SK-N-SH treated with all-trans-retinoic acid at 6 μM for 48 hours (cell line): ENCODE measurements at regions not wholly inside any gene's neighbourhood (a gene's known extent, or its start where the extent isn't known, plus 50 kb on each side); places are given as distances from the start of the nearest gene placed in this dataset.
A peak's percentile ranks its signal among the peaks of the same experiment; 100 is the strongest.

ENCODE experiments used
- ATAC-seq: fragments of 200-7000 bp; cut with Tn5 transposase; 3 replicates; pipeline ENCODE4 v1.9.1; 2020; ENCODE audit warnings: mild to moderate bottlenecking, moderate library complexity
- ARNTL ChIP-seq: fragments of 450-650 bp; formaldehyde crosslinking; IDR thresholded peaks from 2 replicates; pipeline ENCODE4 v1.5.0; 2020; ENCODE audit warnings: low read depth, mild to moderate bottlenecking, moderate library complexity, borderline replicate concordance
- CSDC2 ChIP-seq: fragments of 250-450 bp; sonication (Bioruptor Pico); IDR thresholded peaks from 2 replicates; pipeline ENCODE4 v1.5.0; 2020; ENCODE audit warnings: mild to moderate bottlenecking, moderate library complexity
- ESRRG ChIP-seq: fragments of 250-450 bp; sonication (Bioruptor Pico); IDR thresholded peaks from 2 replicates; pipeline ENCODE4 v1.6.1; 2021; ENCODE audit warnings: mild to moderate bottlenecking
- GLIS3 ChIP-seq: fragments of 250-450 bp; sonication (Bioruptor Pico); IDR thresholded peaks from 2 replicates; pipeline ENCODE4 v1.5.0; 2020; ENCODE audit warnings: mild to moderate bottlenecking, moderate library complexity
- OSR1 ChIP-seq: fragments of 250-450 bp; sonication (Bioruptor Pico); IDR thresholded peaks from 2 replicates; pipeline ENCODE4 v1.8.0; 2022; ENCODE audit warnings: moderate library complexity, mild to moderate bottlenecking, inconsistent platforms
- PPARA ChIP-seq: fragments of 250-450 bp; sonication (Bioruptor Pico); IDR thresholded peaks from 2 replicates; pipeline ENCODE4 v1.5.0; 2020; ENCODE audit warnings: mild to moderate bottlenecking, borderline replicate concordance
- RARB ChIP-seq: fragments of 250-450 bp; sonication (Bioruptor Pico); IDR thresholded peaks from 2 replicates; pipeline ENCODE4 v1.8.0; 2021; ENCODE audit warnings: mild to moderate bottlenecking, moderate library complexity
- TOX ChIP-seq: fragments of 250-450 bp; sonication (Bioruptor Pico); IDR thresholded peaks from 2 replicates; pipeline ENCODE4 v1.8.0; 2021; ENCODE audit warnings: mild to moderate bottlenecking, moderate library complexity, borderline replicate concordance
- TSHZ2 ChIP-seq: fragments of 250-450 bp; sonication (Bioruptor Pico); IDR thresholded peaks from 2 replicates; pipeline ENCODE4 v1.5.0; 2020; ENCODE audit warnings: mild to moderate bottlenecking, moderate library complexity
- ZC3H10 ChIP-seq: fragments of 250-450 bp; sonication (Bioruptor Pico); IDR thresholded peaks from 2 replicates; pipeline ENCODE4 v1.5.1; 2021; ENCODE audit warnings: mild to moderate bottlenecking, moderate library complexity
- ZFP3 ChIP-seq: fragments of 250-450 bp; sonication (Bioruptor Pico); IDR thresholded peaks from 2 replicates; pipeline ENCODE4 v1.5.0; 2020; ENCODE audit warnings: mild to moderate bottlenecking, moderate library complexity
- ZFP30 ChIP-seq: fragments of 450-650 bp; formaldehyde crosslinking; IDR thresholded peaks from 2 replicates; pipeline ENCODE4 v1.5.0; 2022; ENCODE audit warnings: mild to moderate bottlenecking, moderate library complexity
- ZNF565 ChIP-seq: fragments of 450-650 bp; formaldehyde crosslinking; conservative IDR thresholded peaks from 2 replicates; pipeline ENCODE4 v1.5.0; 2020; ENCODE audit warnings: low read depth, mild to moderate bottlenecking, moderate library complexity
- ZNF70 ChIP-seq: fragments of 450-650 bp; formaldehyde crosslinking; IDR thresholded peaks from 2 replicates; pipeline ENCODE4 v1.5.0; 2020; ENCODE audit warnings: mild to moderate bottlenecking, moderate library complexity
- ZNF8 ChIP-seq: fragments of 450-650 bp; formaldehyde crosslinking; IDR thresholded peaks from 2 replicates; pipeline ENCODE4 v1.5.0; 2020; ENCODE audit warnings: mild to moderate bottlenecking, moderate library complexity
- TF ChIP-seq, protein P1 (sequence below): fragments of 250-450 bp; sonication (Bioruptor Pico); IDR thresholded peaks from 2 replicates; pipeline ENCODE4 v1.8.0; 2021; ENCODE audit warnings: low read depth, mild to moderate bottlenecking, moderate library complexity, borderline replicate concordance
- TF ChIP-seq, protein P2 (sequence below): fragments of 250-450 bp; sonication (Bioruptor Pico); IDR thresholded peaks from 2 replicates; pipeline ENCODE4 v1.8.0; 2020; ENCODE audit warnings: mild to moderate bottlenecking, moderate library complexity, borderline replicate concordance
- TF ChIP-seq, protein P3 (sequence below): fragments of 250-450 bp; sonication (Bioruptor Pico); IDR thresholded peaks from 2 replicates; pipeline ENCODE4 v1.5.1; 2021; ENCODE audit warnings: mild to moderate bottlenecking, moderate library complexity

DNA sequence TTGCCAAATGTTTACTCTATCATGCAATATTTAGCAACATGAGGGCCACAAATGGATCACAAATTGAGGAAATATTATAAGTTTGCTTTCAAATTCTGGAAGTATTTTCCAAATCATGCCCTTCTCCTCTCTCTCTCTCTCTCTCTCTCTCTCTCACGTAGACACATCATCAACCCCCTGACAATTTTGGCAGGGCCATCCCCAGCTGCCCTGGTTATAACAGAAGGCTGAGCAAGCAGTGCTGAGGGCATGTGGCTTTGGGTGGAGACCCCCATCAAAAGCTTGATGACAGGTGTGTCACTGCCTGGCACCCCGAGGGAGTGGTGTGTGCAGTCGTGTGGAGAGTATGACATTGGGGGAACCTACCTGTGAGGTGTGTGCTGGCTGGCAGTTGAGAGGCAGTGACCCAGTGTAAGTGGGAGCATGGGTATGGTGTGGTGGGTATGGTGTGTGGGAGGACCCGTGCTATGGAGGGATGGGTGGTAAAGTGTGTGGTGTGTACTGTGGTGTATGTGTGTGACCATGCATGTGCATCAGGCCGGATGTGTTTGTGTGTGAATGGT lies 224.5 kb downstream of the TTC32 start:
- TF ChIP-seq ESRRG (CRISPR knock-in tag) (no peak), ZC3H10 (CRISPR knock-in tag) (no peak), RARB (CRISPR knock-in tag) (no peak)
- TF ChIP-seq, protein P1, sequence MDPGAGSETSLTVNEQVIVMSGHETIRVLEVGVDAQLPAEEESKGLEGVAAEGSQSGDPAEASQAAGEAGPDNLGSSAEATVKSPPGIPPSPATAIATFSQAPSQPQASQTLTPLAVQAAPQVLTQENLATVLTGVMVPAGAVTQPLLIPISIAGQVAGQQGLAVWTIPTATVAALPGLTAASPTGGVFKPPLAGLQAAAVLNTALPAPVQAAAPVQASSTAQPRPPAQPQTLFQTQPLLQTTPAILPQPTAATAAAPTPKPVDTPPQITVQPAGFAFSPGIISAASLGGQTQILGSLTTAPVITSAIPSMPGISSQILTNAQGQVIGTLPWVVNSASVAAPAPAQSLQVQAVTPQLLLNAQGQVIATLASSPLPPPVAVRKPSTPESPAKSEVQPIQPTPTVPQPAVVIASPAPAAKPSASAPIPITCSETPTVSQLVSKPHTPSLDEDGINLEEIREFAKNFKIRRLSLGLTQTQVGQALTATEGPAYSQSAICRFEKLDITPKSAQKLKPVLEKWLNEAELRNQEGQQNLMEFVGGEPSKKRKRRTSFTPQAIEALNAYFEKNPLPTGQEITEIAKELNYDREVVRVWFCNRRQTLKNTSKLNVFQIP (CRISPR knock-in tag), result no peak
- TF ChIP-seq, all 23 proteins: peak for 0
- ATAC-seq, result no peak; the same call in 2 of the 3 replicates

- ATAC-seq, result peak; percentile 58
- TF ChIP-seq OSR1 (CRISPR knock-in tag) (no peak), ESRRG (CRISPR knock-in tag) (no peak), ZNF565 (CRISPR knock-in tag) (no peak), ZNF70 (CRISPR knock-in tag) (no peak), ZC3H10 (CRISPR knock-in tag) (no peak), ZFP30 (CRISPR knock-in tag) (no peak), TOX (CRISPR knock-in tag) (no peak)
- TF ChIP-seq, protein P2, sequence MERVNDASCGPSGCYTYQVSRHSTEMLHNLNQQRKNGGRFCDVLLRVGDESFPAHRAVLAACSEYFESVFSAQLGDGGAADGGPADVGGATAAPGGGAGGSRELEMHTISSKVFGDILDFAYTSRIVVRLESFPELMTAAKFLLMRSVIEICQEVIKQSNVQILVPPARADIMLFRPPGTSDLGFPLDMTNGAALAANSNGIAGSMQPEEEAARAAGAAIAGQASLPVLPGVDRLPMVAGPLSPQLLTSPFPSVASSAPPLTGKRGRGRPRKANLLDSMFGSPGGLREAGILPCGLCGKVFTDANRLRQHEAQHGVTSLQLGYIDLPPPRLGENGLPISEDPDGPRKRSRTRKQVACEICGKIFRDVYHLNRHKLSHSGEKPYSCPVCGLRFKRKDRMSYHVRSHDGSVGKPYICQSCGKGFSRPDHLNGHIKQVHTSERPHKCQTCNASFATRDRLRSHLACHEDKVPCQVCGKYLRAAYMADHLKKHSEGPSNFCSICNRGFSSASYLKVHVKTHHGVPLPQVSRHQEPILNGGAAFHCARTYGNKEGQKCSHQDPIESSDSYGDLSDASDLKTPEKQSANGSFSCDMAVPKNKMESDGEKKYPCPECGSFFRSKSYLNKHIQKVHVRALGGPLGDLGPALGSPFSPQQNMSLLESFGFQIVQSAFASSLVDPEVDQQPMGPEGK (CRISPR knock-in tag), result no peak
Observed at GRCh38 chr2:19676770-19677169, 225.0 kb downstream of the TTC32 start.

DNA sequence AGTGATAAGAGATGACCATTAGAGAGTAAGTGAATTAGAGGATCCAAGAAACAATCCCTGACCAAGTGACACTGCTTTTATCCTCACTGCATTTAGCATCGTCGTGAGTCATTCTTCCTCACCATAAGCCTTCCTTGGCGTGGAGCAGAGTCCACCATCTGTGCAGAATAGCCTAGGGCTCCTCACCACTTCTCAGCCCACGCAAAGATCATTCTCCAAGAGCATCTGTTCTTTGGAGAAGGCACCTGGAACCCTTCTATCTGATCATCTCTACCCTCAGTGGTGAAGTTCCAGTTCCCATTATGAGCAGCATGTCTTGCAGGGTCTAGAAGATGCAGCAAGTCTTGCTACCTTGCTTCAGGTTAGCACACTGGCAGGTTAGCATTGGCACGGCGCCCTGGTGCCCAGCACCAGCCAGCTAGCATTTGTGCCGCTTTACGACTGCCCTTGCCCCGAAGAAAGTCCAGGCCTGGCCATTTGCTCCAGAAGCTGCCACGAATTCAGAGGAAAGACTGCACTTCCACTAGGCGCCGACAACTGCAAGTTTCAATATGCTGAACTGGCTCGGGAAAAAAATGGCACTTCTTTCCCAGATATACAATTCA lies 225.8 kb downstream of the TTC32 start:
- TF ChIP-seq ESRRG (CRISPR knock-in tag) (no peak), RARB (CRISPR knock-in tag) (no peak), ZNF70 (CRISPR knock-in tag) (no peak), ARNTL (CRISPR knock-in tag) (no peak), PPARA (no peak), ZC3H10 (CRISPR knock-in tag) (no peak), ZNF8 (no peak), GLIS3 (CRISPR knock-in tag) (no peak), ZFP3 (CRISPR knock-in tag) (no peak), TSHZ2 (CRISPR knock-in tag) (no peak)
- TF ChIP-seq, protein P3, sequence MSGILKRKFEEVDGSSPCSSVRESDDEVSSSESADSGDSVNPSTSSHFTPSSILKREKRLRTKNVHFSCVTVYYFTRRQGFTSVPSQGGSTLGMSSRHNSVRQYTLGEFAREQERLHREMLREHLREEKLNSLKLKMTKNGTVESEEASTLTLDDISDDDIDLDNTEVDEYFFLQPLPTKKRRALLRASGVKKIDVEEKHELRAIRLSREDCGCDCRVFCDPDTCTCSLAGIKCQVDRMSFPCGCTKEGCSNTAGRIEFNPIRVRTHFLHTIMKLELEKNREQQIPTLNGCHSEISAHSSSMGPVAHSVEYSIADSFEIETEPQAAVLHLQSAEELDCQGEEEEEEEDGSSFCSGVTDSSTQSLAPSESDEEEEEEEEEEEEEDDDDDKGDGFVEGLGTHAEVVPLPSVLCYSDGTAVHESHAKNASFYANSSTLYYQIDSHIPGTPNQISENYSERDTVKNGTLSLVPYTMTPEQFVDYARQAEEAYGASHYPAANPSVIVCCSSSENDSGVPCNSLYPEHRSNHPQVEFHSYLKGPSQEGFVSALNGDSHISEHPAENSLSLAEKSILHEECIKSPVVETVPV (CRISPR knock-in tag), result no peak
- no peak for ATAC-seq

DNA sequence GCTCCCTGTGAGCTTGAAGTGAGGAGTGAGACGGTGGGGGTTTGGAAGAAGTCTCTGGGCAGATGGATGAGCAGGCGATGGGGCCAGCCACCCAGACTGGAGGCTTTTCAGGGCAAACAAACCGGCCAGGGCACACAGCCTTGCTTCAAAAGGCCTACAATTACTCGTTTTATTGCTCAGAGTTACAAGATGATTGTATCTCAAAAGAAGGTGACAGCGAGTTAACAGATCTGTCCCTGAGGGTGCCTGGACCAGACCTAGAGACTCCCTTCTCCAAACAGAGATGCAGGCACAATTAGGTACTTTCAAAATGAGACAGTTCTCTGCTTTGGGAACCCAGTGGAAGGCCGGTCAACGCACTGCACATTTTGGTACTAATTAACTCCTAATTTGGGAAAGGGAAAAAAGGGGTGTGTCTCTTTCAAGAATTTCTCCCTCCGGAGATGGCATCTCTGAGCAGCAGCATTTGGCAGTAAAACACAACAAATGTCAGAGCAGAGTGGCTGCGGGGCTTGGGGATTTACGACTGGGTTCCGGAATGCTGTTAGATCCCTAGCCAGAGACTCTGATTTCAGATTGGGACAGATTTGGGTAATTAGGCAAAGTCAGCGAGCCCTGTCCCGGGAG lies 226.7 kb downstream of the TTC32 start:
- TF ChIP-seq CSDC2 (CRISPR knock-in tag) (no peak), ESRRG (CRISPR knock-in tag) (no peak), TOX (CRISPR knock-in tag) (no peak), ZNF70 (CRISPR knock-in tag) (no peak), OSR1 (CRISPR knock-in tag) (no peak)

More for the DNA sequence above, 226.7 kb downstream of the TTC32 start:
- ATAC-seq, result no peak
